ENCODE measurements at regions not wholly inside any gene's neighbourhood (a gene's known extent, or its start where the extent isn't known, plus 50 kb on each side); places are given as distances from the start of the nearest gene placed in this dataset.

- DNase-seq: no peak
Observed at GRCh38 chr21:27171707-27172106, 204.8 kb upstream of the ADAMTS5 start.

GRCh38 chr21:27168084-27168483 is 201.2 kb upstream of the ADAMTS5 start:
- no peak for DNase-seq

GRCh38 chr21:27164208-27165177 is 197.6 kb upstream of the ADAMTS5 start:
- DNase-seq: no peak

- no peak for DNase-seq
Observed at GRCh38 chr21:27158967-27159366, 192.1 kb upstream of the ADAMTS5 start.

DNA sequence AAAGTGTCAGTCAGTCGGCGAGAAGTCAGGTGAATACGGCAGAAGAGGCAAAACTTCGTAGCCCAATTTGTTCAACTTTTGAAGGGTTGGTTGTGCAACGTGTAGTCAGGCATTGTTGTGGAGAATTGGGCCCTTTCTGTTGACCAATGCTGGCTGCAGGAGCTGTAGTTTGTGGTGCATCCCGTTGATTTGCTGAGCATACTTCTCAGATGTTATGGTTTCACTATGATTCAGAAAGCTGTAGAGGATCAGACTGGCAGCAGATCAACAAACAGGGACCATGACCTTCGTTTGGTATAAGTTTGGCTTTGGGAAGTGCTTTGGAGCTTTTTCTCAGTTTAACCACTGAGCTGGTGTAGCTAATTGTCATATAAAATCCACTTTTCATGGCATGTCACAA is 190.2 kb upstream of the ADAMTS5 start:
- no peak for DNase-seq

DNA sequence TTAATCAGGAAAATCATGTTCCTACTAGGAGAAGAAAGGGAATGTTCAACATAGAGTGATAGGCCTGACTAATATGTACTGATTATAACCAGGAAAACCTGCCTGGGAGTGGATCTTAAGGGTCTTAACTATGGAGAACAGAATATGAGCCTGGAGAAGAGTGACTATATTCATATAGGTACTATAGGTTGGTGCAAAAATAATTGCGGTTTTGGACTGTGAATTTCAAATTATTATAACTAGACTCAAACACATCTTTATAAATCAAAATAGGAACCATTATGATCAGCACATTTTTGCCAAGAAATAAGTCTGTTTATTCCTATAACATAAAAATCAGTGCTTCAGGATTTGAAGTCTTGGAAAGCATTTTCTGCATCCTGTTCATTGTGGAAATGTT is 189.8 kb upstream of the ADAMTS5 start:
- DNase-seq: no peak

GRCh38 chr21:27155130-27155500 is 188.2 kb upstream of the ADAMTS5 start:
- DNase-seq: no peak

DNA sequence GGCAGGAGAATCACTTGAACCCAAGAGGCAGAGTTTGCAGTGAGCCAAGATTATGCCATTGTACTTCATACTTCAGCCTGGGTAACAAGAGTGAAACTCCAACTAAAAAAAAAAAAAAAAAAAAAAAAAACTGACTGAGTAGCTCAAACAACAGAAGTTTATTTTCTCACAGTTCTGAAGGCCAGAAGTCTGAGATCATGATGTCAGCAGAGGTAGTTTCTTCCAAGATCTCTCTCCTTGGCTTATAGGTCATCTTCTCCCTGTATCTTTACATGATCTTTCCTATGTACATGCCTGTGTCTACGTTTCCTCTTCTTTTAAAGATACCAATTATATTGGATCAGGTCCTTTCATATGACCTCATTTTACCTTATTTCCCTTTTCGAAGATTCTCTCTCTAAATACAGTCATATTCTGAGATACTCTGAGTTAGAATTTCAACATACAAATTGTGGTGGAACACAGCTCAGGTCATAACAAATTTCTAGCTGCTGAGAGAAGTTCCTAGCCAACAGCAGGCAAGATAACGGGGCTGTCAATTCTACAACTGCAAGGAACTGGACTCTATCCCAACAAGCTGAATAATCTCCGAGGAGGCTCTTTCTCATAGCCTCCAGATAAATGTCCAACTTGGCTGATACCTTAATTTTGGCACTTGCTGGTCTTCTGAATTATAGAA is 187.7 kb upstream of the ADAMTS5 start:
- DNase-seq: no peak

DNA sequence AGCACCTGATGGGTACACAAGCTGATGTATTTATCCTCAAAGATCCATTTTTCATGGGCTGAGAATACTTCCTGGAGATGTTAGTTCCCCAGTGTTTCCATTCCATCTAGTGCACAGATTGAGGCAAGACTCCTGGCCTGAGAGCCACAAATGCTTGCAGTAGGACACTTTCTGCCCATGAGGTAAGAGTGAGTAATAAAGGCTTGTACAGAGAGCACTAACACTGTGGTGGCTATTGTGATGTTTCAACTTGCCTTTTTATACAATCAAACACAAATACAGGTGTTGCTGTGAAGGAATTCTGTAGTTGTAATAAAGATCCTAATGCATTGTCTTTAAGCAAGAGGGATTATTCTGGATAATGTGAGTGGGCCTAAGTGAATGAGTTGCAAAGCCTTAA is 186.1 kb upstream of the ADAMTS5 start:
- DNase-seq: no peak

DNA sequence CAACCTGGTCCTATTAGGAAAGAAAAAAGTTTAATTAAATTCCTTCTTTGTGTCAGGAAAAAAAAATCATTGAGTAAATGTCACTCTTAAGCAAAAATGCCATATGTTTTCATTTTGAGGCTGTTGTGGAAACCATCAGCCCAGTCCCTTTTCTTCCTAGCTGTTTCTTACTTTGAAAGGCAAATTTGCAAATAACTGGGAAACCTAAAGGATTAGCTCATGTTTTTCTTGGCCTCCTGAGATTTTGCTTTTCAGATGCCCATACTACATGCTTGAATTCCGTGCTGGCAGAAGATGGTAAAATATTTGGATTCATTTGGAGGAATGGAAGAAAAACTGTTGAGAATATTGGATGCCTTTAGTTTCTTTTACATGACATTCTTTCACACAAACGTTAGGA is 182.1 kb upstream of the ADAMTS5 start:
- no peak for DNase-seq

DNA sequence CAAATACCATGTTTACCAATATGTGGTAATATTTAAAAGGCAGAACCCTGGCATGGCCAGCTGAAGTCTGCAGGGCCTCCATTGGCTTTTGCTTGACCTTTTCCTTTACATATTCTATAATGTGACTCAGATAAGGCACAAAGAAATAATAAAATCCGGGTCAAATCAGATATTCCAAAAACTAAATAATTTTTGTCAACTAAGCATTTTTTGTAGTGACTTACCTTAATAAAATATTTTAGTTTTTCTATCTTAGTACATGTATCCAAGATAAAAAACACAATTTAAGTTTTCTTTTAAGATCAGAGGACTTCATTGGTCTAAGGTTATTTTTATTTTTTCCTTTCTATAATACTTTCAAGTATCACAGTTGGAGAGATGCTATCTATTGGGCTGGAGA is 179.4 kb upstream of the ADAMTS5 start:
- no peak for DNase-seq

GRCh38 chr21:27145134-27145798 is 178.4 kb upstream of the ADAMTS5 start:
- DNase-seq: no peak

GRCh38 chr21:27143476-27143875 is 176.6 kb upstream of the ADAMTS5 start:
- DNase-seq: no peak

DNA sequence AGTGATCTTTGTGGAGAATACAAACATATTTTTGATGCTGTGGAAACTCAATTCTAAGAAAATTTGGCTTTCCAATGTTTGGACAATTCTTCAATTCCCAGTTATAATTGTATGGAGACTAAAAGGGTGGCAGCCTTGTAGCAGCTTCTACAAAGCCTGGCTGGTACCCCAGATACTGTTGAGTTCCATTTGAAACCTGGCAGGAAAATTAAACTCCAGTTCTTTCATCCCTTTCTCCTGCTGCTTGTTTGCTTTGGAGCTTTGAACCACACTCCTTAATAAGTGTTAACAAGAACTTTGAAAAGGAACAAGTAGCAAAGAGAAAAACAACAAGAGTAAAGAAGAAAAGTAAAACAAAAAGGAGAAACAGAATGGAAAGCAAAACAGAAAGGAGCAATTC is 172.6 kb upstream of the ADAMTS5 start:
- no peak for DNase-seq

DNA sequence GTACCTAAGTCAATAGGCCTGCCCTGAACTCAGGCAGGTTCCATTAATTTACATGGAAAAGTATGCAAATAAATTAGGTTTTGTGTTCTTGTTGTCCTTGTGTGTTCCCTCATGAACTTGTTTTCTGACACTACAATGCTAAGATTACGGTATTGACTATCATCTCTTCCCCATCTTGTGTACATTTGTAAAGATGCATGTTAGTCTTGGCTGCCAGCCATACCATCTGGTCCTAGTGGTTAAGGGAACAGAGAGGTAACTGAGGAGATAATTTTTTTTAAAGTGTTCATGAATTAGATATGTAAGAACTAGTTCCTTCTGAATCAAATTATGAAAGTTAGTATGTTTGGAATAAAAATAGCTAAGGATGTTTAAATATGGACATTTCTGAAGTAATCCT is 167.6 kb upstream of the ADAMTS5 start:
- no peak for DNase-seq

GRCh38 chr21:27132266-27132665 is 165.4 kb upstream of the ADAMTS5 start:
- DNase-seq: no peak

- no peak for DNase-seq
Observed at GRCh38 chr21:27130154-27130553, 163.3 kb upstream of the ADAMTS5 start.

- DNase-seq: no peak
Observed at GRCh38 chr21:27129694-27130093, 162.8 kb upstream of the ADAMTS5 start.

DNA sequence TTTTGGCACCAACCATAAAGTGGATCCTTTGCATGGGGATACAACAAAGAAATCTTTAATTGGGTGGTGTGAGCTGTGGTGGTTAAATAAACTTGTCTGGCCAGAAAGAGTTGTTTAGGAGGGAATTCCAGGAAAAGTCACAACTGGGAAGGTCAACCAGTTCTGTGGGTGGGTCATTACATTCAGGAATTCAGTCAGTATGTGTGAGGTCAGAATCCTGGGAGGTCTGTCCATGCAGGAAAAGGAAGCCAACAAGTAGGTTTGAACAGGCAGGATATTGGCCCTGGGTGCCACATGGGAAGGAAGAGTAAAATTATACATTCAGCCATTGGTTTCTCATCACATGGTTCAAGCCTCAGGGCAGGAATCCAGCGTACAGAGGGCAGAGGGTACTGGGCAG is 162.3 kb upstream of the ADAMTS5 start:
- DNase-seq: no peak

- no peak for DNase-seq
Observed at GRCh38 chr21:27126140-27126539, 159.3 kb upstream of the ADAMTS5 start.

DNA sequence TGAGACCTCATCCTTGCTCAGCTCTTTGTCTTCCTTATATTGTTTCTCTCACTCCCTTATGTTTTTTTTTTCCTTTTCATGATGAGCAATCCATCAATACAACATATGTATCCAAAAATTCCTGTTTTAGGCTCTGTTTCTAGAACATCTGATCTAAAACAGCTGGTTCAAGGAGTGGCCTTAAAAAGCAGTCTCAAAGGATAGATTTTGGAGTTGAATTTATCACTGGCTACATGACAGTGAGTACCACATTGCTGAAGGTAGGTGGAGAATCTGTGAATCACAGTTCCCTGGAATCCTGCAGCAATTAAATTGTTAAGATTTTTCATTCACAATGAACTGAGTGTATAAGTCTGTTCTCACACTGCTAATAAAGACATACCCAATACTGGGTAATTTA is 155.8 kb upstream of the ADAMTS5 start:
- DNase-seq: no peak

- no peak for DNase-seq
Observed at GRCh38 chr21:27114111-27114510, 147.2 kb upstream of the ADAMTS5 start.

DNA sequence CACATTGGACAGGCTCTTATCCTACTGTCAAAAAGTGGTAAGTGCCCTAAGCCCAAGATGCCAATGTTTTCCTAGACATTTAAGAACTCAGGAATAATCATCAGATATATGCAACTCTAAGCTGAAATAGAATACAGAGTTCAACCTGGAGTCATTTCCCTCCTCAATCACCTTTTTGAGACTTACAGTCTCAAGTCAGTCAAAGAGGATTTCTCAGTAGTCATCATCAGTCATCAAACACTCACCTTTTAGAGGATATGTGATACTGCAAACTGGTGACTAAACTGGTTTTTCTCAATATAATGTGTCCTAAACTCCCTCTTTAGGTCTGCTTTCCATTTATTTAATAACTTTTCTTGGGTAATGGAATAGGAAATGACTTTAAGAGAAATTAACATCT is 145.3 kb upstream of the ADAMTS5 start:
- no peak for DNase-seq

DNA sequence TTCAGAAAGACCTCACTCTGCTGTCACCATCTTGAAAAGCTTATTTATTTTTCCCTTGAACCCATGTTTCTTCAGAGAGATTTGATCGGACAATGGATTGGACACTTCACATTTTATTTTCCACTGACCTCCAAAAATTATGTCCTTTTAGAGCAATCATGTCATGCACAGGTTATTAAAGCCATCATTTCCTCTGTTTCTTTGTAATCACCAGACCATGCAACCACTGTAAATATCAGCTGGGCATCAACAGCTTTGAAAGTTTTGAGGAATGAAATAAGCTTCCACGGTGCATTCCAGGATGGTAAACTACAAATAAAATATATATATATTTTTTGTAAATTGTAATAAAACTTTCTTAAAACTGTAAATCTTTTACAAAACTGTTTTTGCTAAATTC is 144.1 kb upstream of the ADAMTS5 start:
- DNase-seq: no peak

Measured in activated CD4-positive, alpha-beta T cell treated with anti-CD3 and anti-CD28 coated beads, Interleukin-2, amount 50 U/mL, for 4 hours (primary cell).